ENCODE measurements at regions not wholly inside any gene's neighbourhood (a gene's known extent, or its start where the extent isn't known, plus 50 kb on each side); places are given as distances from the start of the nearest gene placed in this dataset.

DNA sequence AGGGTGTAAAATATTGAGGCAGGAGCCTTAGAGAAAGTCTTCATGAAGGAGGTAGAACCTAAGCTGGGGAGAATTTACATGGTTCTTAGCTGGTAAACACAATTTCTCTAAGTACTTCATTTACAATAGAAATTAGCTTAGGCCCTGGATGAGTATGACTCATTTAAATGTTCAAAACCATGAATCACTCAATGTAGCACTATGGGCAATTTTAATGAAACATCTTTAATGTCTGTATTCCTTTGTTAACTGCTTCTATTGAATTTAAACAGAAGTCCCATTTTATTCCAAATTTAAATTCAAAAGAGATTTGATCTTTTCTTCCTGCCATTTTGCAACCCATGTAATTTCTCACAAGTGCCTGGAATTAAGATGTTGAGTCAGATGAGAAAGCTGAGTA is 252.1 kb downstream of the RFC3 start:
- no peaks in the 10 kb centered on the region for H3K27me3 Mint-ChIP-seq (ENCODE audit: low read depth)
- TF ChIP-seq CTCF (IDR thresholded peaks at IDR 0.05), result no peak
- no peaks in the 10 kb centered on the region for H3K4me1 Mint-ChIP-seq (ENCODE audit: low read depth)
- DNase-seq (ENCODE audit: low spot score), result no peak
- H3K27ac Mint-ChIP-seq (ENCODE audit: unreplicated experiment), result no peak overlapping the region
- peaks cover 27% of the 10 kb centered on the region for H3K9me3 Mint-ChIP-seq (ENCODE audit: low read depth)
- no peak overlapping the region for H3K4me3 Mint-ChIP-seq (ENCODE audit: unreplicated experiment)
- peaks cover 5% of the 10 kb centered on the region for H3K36me3 Mint-ChIP-seq (ENCODE audit: low read depth)

DNA sequence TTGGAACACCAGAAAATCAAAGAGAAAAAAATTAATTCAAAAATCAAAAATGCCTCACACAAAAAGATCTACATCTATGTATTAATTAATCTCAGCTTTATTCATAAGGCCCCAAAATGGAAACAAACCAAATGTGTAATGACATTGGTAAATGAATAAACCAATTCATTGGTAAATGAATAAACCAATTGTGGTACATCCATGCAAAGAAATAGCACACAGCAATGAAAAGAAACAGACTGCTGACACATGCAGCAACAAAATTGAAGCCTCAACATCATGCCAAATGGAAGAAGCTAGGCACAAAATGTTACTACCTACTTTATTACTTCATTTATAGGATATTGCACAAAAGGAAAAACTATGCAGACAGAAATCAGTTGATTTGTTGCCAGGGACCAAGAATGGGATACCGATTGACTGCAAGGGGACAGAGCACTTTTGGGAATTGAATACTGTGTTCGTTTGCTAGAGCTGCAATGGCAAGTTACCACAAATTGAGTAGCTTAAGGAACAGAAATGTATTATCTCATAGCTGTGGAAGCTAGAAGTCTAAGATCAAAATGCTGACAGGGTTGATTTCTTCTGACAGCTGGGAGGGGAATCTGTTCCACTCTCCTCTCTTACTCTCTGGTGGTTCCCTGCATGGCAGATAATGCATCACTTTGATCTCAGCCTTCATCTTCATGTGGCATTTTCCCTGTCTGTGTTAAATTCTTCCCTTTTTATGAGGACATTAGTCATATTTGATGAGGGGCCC is 252.8 kb downstream of the RFC3 start:
- Mint-ChIP-seq H3K9me3 (ENCODE audit: low read depth) (peaks cover 30% of the 10 kb centered on the region), H3K4me3 (ENCODE audit: unreplicated experiment) (no peak overlapping the region), H3K4me1 (ENCODE audit: low read depth) (no peaks in the 10 kb centered on the region), H3K27me3 (ENCODE audit: low read depth) (no peaks in the 10 kb centered on the region), H3K27ac (ENCODE audit: unreplicated experiment) (no peak overlapping the region), H3K36me3 (ENCODE audit: low read depth) (peaks cover 5% of the 10 kb centered on the region)
- DNase-seq (ENCODE audit: low spot score), result no peak
- no peak for TF ChIP-seq CTCF (IDR thresholded peaks at IDR 0.05)

- H3K27ac Mint-ChIP-seq (ENCODE audit: unreplicated experiment), result no peak overlapping the region
- DNase-seq (ENCODE audit: low spot score), result no peak
- H3K4me3 Mint-ChIP-seq (ENCODE audit: unreplicated experiment), result no peak overlapping the region
- peaks cover 5% of the 10 kb centered on the region for H3K36me3 Mint-ChIP-seq (ENCODE audit: low read depth)
- TF ChIP-seq CTCF (IDR thresholded peaks at IDR 0.05), result no peak
- H3K4me1 Mint-ChIP-seq (ENCODE audit: low read depth), result peaks cover 15% of the 10 kb centered on the region
- no peaks in the 10 kb centered on the region for H3K27me3 Mint-ChIP-seq (ENCODE audit: low read depth)
- H3K9me3 Mint-ChIP-seq (ENCODE audit: low read depth), result peaks cover 24% of the 10 kb centered on the region
These were observed 258.4 kb downstream of the RFC3 start for GRCh38 chr13:34076319-34076718.

DNA sequence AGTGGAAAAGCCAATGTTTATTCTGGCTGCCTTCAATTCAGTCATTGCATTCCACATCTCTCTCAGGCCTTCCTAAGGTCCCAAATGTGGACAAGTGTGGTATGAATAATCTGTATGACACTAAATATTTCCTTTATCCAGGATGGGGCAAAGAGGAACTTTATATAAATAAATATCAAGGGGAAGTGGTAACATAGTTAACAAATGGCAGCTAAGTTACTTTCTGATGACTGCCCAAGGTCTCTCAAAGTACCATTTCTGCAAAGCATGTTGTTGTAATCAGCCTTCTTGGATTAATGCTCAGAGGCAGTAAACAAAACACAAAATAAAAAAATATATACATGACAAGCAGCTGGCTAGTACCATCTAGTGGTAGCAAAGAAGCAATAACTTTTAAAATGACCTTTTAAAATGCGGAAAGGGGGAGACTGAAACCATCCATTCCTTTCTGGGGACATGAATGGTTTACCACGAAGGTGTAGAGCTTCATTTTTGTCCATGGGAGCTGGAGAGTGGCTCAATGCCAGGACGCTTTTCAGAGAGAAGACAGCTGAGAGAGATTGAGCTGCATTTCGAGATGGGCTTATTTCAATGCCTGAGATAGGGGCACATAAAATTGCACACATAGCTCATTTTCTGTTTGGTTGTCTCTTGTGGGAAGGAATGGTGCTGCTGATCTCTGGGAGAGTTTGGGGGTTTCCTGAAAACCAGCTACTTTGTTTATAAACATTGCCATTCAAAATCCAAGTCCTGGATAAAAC is 259.2 kb downstream of the RFC3 start:
- Mint-ChIP-seq H3K27me3 (ENCODE audit: low read depth) (no peaks in the 10 kb centered on the region), H3K27ac (ENCODE audit: unreplicated experiment) (no peak overlapping the region), H3K36me3 (ENCODE audit: low read depth) (peaks cover 5% of the 10 kb centered on the region), H3K4me3 (ENCODE audit: unreplicated experiment) (no peak overlapping the region), H3K9me3 (ENCODE audit: low read depth) (peaks cover 24% of the 10 kb centered on the region), H3K4me1 (ENCODE audit: low read depth) (peaks cover 15% of the 10 kb centered on the region)
- TF ChIP-seq CTCF (IDR thresholded peaks at IDR 0.05), result peak; percentile 89
- DNase-seq (ENCODE audit: low spot score), result no peak

DNA sequence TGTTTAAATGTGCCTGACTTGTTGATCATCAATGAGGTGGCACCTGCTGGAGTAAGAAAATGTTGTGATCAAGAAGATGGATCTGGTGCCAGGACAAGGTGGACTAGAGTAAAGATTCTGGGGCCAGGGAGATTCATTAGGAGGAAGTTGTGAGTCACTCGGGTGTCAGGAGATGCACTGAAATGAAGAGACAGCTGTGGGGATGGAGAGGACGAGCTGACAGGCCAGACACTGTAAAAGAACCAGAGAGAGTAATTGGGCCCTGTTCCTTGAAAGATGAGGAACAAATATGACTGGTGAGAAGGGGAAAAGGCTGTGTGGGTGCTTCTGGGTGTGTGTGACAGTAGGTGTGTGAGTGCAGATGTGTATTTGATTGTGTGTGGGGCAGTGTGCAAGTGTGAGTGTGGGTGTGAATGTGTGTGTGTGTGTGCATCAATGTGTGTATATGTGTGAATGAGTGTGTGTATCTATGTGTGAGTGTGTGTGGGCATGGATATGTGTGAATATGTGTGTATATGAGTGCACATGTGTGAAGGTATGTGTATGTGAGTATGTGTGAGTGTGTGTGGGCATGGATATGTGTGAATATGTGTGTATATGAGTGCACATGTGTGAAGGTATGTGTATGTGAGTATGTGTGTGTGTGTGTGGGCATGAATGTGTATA is 260.5 kb downstream of the RFC3 start:
- TF ChIP-seq CTCF (IDR thresholded peaks at IDR 0.05), result no peak
- Mint-ChIP-seq H3K27me3 (ENCODE audit: low read depth) (no peaks in the 10 kb centered on the region), H3K27ac (ENCODE audit: unreplicated experiment) (no peak overlapping the region), H3K4me1 (ENCODE audit: low read depth) (peaks cover 15% of the 10 kb centered on the region), H3K4me3 (ENCODE audit: unreplicated experiment) (no peak overlapping the region), H3K9me3 (ENCODE audit: low read depth) (peaks cover 16% of the 10 kb centered on the region), H3K36me3 (ENCODE audit: low read depth) (peaks cover 5% of the 10 kb centered on the region)
- no peak for DNase-seq (ENCODE audit: low spot score)
